NCI-H2107 treated with DMSO at 0.1 percent for 48 hours (cell line): ENCODE measurements at regions not wholly inside any gene's neighbourhood (a gene's known extent, or its start where the extent isn't known, plus 50 kb on each side); places are given as distances from the start of the nearest gene placed in this dataset.

ENCODE experiments used
- DNase-seq: peaks from one replicate; lab custom pipeline; 2025; ENCODE audit not compliant: unreplicated experiment; lab: John Stamatoyannopoulos, UW

GRCh38 chr4:125741825-125742452 is 427.2 kb downstream of the FAT4 start:
- no peak for DNase-seq

GRCh38 chr4:125744891-125745364 is 430.2 kb downstream of the FAT4 start:
- no peak for DNase-seq

- no peak for DNase-seq
Observed at GRCh38 chr4:125749354-125749753, 434.6 kb downstream of the FAT4 start.

- DNase-seq, result no peak
Observed at GRCh38 chr4:125750399-125750798, 435.6 kb downstream of the FAT4 start.

- no peak for DNase-seq
Observed at GRCh38 chr4:125750828-125751466, 436.2 kb downstream of the FAT4 start.

GRCh38 chr4:125758438-125758837 is 443.7 kb downstream of the FAT4 start:
- no peak for DNase-seq

GRCh38 chr4:125760201-125760819 is 445.6 kb downstream of the FAT4 start:
- no peak for DNase-seq

- no peak for DNase-seq
Observed at GRCh38 chr4:125760956-125761355, 446.2 kb downstream of the FAT4 start.

- no peak for DNase-seq
Observed at GRCh38 chr4:125762537-125762936, 447.8 kb downstream of the FAT4 start.

- DNase-seq, result no peak
Observed at GRCh38 chr4:125765941-125766340, 451.2 kb downstream of the FAT4 start.

- DNase-seq, result no peak
Observed at GRCh38 chr4:125770814-125771398, 456.2 kb downstream of the FAT4 start.

- DNase-seq, result no peak
Observed at GRCh38 chr4:125772680-125773079, 457.9 kb downstream of the FAT4 start.

- no peak for DNase-seq
Observed at GRCh38 chr4:125773502-125773901, 458.7 kb downstream of the FAT4 start.

- no peak for DNase-seq
Observed at GRCh38 chr4:125773931-125774330, 459.2 kb downstream of the FAT4 start.

- no peak for DNase-seq
Observed at GRCh38 chr4:125776146-125776545, 461.4 kb downstream of the FAT4 start.

- DNase-seq, result no peak
Observed at GRCh38 chr4:125780164-125780563, 465.4 kb downstream of the FAT4 start.

- DNase-seq, result no peak
Observed at GRCh38 chr4:125780747-125781146, 466.0 kb downstream of the FAT4 start.

- no peak for DNase-seq
Observed at GRCh38 chr4:125781651-125782050, 466.9 kb downstream of the FAT4 start.

- DNase-seq, result no peak
Observed at GRCh38 chr4:125784741-125785140, 470.0 kb downstream of the FAT4 start.

- DNase-seq, result no peak
Observed at GRCh38 chr4:125787707-125788106, 473.0 kb downstream of the FAT4 start.

GRCh38 chr4:125789023-125789422 is 474.3 kb downstream of the FAT4 start:
- no peak for DNase-seq

GRCh38 chr4:125791896-125792295 is 477.1 kb downstream of the FAT4 start:
- DNase-seq, result no peak
